NOMO-1 (cell line): ENCODE measurements at regions not wholly inside any gene's neighbourhood (a gene's known extent, or its start where the extent isn't known, plus 50 kb on each side); places are given as distances from the start of the nearest gene placed in this dataset.

Experiments
- DNase-seq, 2 experiments: peaks; one replicate each; lab custom pipeline; 2025; ENCODE audit not compliant: unreplicated experiment in 2 of 2; lab: John Stamatoyannopoulos, UW

DNA sequence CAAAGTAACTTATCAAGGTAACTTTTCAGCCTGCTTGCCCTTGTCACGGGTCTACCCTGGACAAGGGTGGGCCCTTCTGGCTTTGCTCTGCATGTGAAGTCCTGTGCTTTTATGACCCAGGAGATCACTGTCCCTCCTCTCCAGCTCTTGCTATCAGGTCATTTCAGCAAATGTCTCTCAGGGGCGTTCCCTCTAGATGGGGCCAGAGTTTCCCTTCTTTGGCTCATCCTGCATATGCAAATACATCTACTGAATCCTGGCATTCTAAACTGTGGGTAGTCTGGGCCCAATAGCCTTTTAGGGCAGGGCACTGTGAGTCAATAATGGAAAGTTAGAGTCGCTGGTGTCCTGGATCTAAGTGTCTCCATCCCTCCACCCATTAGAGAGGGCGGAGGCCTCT lies 366.9 kb upstream of the USP24 start:
- DNase-seq = no peak

DNA sequence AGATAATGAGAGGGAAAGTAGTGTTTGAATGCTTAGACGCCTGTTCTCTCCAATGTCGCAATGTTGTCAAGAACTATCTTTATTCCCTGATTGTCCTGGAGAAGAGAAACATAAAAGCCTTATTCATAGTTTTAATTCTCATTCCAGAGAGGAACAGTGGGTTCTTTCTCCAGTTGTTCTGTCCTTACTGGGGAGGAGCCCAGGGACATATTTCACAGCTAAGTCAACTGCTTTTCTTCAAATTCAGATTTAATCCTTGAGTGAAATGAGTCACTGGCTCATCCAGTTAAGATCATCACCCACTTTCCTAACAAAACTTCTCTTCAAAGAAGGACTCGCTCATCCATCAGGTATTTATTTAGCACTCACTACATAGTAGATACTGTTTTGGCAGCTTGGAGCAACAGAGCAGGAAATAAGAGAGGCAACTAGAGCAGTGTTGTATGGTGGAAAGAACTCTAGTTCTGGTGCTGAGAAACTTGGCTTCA lies 365.7 kb upstream of the USP24 start:
- no peak for DNase-seq

DNA sequence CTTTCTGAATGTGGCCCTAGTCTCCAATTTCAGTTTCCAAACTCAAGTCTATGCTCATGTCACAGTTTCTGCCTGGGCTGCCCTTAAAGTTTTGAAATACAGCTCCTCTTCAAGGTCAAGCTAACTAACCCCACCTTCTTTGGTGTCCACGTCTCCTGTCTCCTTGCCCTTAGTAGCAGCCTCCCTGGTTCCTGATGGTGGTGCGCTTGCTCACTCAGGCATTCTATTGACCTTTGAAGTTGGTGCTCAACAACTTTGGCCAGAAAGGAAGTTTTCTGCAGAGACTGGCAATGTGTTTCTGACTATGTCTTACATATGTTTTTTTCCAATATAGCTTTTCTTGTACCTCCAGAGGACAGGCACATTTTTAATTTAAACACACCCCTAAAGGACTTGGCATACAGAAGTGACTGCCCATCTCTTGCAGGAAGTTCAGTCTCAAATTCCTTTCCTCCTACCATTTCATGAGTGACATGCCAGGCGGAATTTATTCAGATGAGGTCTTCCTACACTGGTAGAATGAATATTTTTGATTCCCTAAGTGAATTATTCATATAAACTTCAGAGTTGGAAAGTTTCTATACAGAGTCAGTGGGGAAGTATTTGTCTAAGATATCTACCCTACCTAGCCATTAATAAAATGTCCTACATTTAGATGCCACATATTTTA lies 364.3 kb upstream of the USP24 start:
- DNase-seq = no peak

DNA sequence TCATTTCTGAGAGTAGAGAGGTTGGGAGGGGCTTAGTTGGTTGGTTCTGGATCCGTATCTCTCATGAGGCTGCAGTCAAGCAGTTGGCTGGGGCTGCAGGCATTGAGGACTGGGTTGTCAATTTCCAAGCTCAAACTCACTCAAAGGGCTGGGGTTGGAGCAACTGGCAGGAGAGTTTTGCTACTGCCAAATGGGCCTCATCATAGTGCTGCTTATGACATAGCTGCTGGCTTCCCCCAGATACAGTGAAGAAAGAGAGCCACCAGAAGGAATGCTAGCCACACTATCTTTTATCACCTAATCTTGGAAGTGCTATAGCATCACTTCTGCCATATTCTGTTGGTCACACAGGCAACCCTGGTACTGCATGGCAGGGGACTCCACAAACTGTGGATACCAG lies 363.5 kb upstream of the USP24 start:
- no peak for DNase-seq

DNA sequence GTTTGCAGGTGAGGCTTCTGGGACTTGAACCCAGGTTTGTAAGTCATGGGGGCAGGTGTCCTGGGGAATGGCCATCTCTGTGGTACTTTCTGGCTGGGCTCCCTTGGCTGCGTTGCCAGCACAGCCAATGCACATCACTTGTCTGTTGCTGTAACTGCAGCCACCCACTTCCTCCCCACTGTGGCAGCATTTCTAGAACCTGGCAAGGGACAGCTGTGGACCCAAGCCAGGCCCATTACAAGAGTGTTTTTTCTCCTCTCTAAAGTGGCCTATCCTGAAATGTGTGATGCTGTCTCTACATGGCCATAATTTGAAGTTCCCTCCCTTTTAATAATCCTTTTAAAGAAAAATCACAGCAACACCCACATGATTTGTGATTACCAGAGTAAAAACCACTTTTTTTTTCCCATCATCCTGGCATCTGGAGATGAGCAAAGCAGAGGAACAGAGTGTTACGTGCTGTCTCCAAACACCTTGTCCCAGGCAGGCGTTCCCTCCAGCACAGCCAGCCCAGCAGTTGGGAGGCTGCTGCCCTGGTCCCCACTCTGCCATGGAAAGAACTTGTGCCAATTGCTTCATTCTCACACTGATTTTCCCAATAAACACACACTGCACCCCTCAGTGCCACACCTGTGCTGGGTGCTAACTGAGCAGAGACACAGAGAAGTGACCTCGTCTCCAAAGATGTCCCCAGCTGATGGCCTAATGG lies 360.6 kb upstream of the USP24 start:
- peak in 1 of 2 experiments; percentile 1 for DNase-seq

DNA sequence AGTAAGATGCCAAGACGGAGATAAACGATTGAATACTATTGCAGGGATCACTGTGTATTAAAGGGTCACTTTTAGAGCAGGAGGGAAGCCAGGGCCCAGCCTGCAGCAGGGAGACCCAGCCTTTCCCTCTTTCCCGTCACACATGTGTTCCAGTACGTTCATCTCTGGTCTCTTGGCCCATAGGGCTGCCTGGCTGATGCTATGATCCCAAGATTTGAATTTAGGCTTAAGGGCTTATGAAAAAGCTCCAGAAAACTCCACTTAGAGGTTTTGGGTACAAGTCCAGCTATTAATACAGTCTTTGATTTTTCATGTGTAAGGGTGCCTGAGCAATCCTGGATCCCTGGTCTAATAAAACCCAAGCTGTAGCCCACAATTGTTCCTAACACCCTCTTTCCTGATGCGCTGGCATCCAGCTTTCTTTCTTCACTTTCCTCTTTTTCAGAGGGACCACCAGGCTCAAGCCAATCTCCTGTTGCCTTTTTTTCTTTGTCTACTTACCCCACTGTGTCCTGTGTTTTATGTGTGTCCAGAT lies 359.6 kb upstream of the USP24 start:
- no peak for DNase-seq

DNA sequence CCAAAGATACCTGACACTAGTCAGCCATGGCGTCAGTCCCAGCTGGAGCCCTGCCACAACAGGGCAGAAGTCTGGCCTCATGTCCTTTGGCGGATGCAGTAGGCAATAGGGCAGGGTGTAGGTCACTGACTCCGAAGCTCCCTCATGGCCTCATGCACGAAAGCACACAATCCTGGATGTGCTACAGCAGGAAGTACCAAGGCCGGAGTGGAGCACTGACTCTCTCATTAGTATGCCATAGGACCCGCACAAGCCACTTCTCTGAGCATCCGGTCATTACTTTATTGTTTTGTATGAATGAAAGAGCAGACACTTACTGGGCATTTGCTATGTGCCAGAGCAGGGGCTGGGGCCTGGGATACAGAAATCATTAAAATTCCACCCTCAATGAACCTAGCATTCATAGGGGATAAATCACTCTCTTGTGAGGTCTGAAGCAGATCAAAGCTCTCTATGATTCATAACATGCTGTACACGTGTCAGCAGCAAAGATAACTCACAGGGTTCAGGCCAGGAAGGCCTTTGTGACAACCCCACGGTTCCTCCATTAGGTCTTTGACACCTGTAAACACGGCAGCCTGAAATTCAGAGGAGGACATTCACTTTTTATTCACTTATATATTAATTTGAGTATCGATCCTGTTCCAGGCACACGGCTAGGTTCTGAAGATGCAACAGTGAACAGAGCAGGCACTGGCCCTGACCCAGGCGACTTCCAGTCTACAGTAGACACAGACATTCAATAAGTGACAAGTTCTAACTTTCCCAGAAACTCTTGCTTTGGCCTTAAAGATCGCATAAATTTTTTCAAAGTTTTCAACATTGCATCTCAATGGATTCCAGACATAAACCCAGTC lies 357.9 kb upstream of the USP24 start:
- no peak for DNase-seq

DNA sequence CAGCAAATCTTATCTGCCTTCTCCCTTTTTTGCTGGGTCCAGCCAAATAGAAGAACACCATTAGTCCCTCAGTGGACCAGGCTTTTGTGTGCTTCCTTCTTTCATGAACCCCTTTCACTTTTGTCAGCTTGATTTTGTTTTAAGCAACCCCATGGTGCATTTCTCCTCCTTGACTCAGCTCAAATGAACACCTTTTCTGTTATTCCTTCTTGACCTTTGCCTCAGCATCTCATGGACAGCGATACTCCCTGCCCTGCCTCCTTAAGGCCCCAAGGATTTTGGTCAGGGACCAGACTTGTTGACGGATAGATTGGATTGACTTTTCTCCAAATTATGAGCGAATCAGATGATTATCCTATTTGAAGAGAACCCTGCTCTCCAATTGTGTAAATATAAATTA lies 356.6 kb upstream of the USP24 start:
- DNase-seq = no peak

DNA sequence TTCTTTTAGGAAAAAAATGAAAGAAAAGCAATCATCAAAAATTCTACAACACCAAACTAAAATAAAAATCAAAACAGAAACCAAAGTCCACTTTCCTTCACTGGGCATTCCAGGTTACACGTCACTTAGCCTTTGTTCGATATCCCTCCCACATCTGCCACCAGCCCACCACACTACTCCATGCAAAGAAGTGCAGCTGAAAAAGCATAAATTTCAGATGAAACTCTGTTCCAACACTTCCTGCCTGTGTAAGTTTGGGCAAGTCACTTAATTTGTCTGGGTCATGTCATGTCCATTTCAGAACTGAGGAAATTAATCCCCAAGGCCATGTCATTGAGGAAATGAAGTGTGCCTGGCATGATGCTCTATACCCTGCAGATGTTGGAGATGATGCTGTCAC lies 354.3 kb upstream of the USP24 start:
- DNase-seq = no peak

DNA sequence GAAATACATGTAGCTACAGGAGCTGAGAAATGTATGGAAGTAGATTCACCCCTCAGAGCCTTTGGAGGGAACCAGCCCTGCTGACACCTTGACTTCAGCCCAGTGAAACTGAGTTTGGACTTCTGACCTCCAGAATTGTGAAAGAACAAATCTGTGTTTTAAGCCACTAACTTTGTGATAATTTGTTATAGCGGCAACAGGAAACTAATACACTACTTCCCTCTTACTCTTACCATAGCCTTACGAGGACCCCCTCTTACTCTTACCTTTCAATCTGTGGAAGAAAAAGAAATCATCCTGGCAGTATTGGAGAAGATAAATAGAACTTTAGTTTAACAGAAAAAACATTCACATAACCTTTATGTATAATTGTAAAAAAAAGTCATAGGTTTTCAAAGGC lies 353.6 kb upstream of the USP24 start:
- DNase-seq = no peak

DNA sequence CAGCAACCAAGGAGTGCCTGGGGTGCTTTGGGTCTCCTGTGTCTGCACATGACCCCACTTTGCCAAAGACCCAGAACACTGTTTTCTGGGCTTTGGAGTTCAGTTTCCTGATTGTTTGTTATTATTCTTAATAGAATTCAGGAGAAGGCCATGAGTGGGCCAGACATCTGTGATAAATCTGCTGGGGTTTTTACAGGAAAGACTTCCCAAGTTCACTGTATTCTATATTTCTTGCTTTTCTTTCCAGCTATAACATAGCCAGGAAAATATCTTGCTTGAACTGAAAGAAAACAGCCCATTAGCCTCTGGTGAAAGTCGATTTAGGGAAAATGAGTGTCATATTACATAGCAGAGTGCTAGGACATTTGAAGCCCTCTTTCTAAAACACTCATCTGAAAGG lies 345.1 kb upstream of the USP24 start:
- no peak for DNase-seq

DNA sequence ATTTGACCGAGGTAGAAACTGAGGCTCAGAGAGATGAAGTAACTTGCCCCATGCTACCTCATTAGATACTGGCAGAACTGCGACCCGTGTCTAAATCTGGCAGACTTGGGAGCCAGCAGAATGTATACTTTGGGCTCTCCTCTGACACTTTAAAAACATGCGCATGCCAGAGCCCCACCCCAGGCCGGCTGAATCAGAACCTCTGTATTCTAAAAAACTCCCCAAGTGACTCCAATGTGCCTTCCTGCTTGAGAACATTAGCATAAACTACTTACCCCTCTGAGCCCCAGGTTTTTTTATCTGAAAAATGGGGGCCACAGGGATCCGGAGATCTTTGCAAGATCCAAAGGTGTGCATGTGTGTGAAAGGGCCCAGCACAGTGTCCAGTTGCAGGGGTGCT lies 344.7 kb upstream of the USP24 start:
- no peak for DNase-seq

DNA sequence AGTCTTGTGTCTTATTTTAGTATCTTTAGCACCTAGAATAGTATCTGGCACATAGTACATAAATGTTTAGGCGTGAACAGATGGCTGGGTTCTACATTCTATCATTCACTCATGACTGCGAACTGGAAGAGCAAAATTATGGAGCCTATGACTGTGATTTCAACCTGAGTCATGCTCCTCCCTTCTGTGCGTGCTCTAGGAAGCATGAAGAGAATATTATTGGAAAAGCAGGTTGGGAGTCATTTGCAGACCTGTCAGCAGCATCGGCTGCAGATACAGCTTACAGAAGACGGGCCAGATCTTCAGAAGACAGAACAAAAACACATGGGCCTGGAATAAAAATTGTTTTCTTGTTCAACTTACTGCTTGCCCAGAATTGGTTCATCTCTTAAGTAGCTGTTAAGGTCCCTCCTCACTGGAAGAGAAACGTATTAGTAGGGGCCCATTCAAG lies 344.0 kb upstream of the USP24 start:
- DNase-seq = no peak

DNA sequence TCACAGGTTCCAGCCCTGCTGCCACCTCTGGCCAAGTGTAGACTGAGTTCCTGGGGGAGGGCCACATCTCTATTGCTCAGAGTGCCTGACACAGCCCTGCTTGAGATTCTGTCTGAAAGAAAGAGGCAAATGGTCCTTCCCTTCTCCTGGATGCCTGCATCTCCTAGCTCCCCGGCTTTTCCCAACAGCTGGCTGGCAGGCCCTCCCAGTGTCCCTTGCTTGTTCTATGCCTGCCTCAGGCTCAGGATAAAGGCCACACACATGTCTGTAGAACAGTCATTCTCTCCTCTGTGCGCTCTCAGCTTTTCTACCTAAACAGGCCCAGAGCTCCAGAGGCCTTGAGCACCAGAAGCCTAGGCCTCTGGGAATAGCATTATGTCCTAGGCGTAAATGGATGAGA lies 343.4 kb upstream of the USP24 start:
- DNase-seq = no peak

DNA sequence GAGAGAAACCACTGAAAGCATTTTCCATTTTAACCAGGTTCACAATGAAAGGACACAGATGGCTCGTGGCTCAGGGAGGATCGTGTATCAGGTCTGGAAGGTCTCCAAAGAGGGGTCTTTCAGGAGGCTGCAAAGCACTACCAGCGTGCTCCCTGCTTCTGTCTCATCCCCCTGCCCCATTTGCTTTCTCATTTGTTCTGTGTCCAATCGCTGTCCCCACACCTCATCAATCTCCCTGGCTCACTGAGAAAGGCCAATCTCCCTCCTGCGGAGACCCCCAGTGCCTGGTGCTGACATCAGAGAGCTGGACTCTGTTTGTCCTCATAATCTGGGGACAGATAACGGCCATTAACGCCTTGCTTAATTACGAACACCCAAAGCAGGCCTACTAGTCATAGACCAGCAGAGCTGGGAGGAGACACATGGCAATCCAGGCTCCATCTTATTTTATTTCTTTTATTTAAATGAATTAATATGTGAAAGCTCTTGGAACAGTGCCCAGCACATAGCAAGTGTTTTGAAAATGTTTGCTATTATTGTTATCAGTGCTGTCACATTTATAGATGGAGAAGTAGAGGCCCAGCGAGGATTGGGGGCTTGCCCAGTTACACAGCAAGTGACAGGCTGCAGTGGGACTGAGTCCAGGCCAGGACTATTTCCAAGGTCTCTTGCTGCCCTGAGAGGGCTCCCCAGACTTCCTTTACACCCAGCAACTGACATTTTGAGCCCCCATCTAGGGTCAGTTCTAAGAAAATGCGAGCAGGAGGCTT lies 341.0 kb upstream of the USP24 start:
- DNase-seq = no peak

DNA sequence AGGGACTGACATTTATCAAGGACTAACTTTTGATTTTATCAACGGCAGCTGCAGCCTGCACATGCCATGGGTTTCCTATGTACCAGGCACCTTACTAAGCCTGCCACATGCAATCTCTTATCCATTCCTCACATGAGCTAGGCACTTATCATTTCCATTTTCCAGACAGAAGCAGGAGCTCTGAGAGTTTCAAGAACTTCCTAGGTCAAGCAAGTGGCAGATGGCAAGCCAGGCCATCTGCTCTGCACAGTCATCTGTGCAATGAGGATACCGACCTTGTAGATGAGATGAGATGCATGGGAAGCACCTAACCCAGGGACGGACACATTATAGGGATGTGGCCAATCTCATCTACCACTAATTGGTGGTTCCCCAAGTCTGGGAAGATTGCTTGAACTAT lies 339.4 kb upstream of the USP24 start:
- DNase-seq = no peak

DNA sequence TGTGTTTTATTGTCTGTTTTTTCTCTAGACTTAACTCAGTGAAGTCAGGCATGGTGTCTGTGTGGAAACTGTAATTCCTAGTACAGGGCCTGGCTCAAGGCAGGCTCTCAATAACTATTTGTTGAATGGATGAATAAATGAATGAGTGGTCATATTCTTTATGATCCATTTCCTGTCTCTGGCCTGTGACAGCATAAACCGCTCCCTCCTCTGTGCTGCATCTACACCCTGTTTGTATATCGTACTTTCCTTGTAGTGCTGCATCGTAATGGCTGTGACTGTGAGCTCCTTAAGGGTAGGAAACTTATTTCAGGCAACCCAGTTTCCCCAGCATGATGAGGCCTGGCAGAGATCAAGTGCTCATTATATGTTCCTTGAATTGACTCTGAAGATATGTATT lies 337.5 kb upstream of the USP24 start:
- DNase-seq = no peak

DNA sequence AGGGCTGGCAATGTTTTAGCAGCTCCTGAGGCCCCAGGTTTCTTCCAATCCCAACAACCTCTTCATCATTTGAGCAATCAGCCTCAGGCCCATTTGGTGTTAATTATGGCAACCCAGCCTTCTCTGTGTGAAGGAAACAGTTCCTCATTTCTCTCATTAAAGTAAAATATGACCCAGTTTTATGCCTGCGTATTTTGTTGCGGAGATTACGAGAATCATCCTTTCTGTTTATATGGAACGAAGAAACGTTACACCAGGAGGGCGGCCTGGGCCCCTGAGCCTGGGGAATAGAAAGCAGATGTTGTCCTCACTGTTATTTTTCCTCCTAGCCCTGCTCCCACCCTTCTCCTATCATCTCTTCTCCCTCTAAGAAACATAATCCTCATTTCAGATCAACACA lies 332.2 kb upstream of the USP24 start:
- DNase-seq = peak in 1 of 2 experiments; percentile 3

DNA sequence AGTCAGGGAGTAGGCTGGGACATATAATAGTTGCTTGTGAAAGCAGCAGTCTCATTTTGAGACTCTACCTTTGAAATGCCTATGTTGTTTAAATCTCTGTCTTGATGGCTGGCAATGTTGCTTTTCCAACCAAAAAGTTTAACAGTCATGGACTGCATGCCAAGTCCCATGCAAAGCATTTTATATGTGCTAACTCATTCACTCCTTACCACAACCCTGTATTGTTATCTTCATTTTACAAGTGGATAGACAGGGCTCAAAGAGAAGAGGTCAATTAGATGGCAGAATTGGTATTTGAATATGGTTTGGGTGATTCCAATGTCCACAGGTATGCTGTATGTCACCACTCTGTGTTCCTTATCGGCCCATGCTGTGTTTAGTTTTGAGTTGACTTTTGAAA lies 331.4 kb upstream of the USP24 start:
- no peak for DNase-seq

DNA sequence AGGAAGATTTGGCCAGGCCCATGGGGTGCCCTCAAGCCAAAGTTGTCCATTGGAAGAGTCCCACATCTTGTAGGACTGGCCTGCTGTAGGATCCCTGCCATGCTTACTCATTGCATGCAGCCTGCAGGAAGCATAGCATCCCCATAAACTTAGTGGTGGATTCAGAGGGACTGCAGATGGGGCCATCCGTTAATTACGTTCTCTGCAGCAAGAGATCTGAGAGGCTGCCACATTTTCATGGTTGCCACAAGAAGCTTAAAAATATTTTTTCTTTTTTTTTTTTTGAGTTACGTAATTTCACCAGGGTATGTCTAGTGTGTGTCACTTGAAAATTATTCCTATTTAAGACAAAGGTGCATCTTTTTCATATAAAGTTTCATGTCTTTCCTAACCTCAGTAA lies 329.7 kb upstream of the USP24 start:
- no peak for DNase-seq
